ENCODE measurements at regions not wholly inside any gene's neighbourhood (a gene's known extent, or its start where the extent isn't known, plus 50 kb on each side); places are given as distances from the start of the nearest gene placed in this dataset.

GRCh38 chr6:51505434-51505833 lies 582.0 kb downstream of the PKHD1 start:
- Mint-ChIP-seq H3K27ac (no peak overlapping the region), H3K36me3 (ENCODE audit: insufficient read depth) (no peaks in the 10 kb centered on the region), H3K27me3 (no peaks in the 10 kb centered on the region), H3K4me3 (ENCODE audit: low read depth) (no peak overlapping the region), H3K9me3 (ENCODE audit: low read depth) (peaks cover 9% of the 10 kb centered on the region), H3K4me1 (ENCODE audit: low read depth) (no peaks in the 10 kb centered on the region)
- DNase-seq (ENCODE audit: low spot score, unreplicated experiment), result no peak
- TF ChIP-seq, protein P1, sequence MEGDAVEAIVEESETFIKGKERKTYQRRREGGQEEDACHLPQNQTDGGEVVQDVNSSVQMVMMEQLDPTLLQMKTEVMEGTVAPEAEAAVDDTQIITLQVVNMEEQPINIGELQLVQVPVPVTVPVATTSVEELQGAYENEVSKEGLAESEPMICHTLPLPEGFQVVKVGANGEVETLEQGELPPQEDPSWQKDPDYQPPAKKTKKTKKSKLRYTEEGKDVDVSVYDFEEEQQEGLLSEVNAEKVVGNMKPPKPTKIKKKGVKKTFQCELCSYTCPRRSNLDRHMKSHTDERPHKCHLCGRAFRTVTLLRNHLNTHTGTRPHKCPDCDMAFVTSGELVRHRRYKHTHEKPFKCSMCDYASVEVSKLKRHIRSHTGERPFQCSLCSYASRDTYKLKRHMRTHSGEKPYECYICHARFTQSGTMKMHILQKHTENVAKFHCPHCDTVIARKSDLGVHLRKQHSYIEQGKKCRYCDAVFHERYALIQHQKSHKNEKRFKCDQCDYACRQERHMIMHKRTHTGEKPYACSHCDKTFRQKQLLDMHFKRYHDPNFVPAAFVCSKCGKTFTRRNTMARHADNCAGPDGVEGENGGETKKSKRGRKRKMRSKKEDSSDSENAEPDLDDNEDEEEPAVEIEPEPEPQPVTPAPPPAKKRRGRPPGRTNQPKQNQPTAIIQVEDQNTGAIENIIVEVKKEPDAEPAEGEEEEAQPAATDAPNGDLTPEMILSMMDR (IDR thresholded peaks at IDR 0.05; ENCODE audit: unreplicated experiment), result no peak

DNA sequence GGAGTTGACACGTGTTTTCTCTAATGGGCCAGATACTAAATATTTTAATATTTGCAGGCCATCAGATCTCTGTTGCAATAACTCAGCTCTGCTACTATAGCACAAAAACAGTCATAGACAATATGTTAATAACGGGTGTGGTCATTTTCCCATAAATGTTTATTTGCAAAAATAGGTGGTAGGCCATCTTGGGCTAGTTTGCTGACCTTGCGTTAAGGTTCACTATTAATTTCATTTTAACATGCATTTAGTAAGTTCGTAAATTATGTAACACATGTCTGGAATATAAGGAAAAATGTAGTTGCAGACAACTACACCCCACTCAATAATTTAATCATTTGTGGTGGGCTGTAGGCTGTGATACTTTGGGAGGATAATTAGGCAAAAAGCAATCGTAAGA lies 577.8 kb downstream of the PKHD1 start:
- Mint-ChIP-seq H3K4me1 (ENCODE audit: low read depth) (peaks cover 9% of the 10 kb centered on the region), H3K9me3 (ENCODE audit: low read depth) (peaks cover 9% of the 10 kb centered on the region), H3K36me3 (ENCODE audit: insufficient read depth) (no peaks in the 10 kb centered on the region), H3K4me3 (ENCODE audit: low read depth) (no peak overlapping the region), H3K27me3 (peaks cover 2% of the 10 kb centered on the region), H3K27ac (no peak overlapping the region)
- TF ChIP-seq, protein P1 (IDR thresholded peaks at IDR 0.05; ENCODE audit: unreplicated experiment), result no peak
- DNase-seq (ENCODE audit: low spot score, unreplicated experiment), result no peak

GRCh38 chr6:51511081-51511480 lies 576.3 kb downstream of the PKHD1 start:
- TF ChIP-seq, protein P1 (IDR thresholded peaks at IDR 0.05; ENCODE audit: unreplicated experiment), result no peak
- H3K4me1 Mint-ChIP-seq (ENCODE audit: low read depth), result peaks cover 9% of the 10 kb centered on the region
- no peak overlapping the region for H3K4me3 Mint-ChIP-seq (ENCODE audit: low read depth)
- DNase-seq (ENCODE audit: low spot score, unreplicated experiment), result no peak
- no peak overlapping the region for H3K27ac Mint-ChIP-seq
- H3K27me3 Mint-ChIP-seq, result peaks cover 2% of the 10 kb centered on the region
- H3K36me3 Mint-ChIP-seq (ENCODE audit: insufficient read depth), result no peaks in the 10 kb centered on the region
- peaks cover 7% of the 10 kb centered on the region for H3K9me3 Mint-ChIP-seq (ENCODE audit: low read depth)

DNA sequence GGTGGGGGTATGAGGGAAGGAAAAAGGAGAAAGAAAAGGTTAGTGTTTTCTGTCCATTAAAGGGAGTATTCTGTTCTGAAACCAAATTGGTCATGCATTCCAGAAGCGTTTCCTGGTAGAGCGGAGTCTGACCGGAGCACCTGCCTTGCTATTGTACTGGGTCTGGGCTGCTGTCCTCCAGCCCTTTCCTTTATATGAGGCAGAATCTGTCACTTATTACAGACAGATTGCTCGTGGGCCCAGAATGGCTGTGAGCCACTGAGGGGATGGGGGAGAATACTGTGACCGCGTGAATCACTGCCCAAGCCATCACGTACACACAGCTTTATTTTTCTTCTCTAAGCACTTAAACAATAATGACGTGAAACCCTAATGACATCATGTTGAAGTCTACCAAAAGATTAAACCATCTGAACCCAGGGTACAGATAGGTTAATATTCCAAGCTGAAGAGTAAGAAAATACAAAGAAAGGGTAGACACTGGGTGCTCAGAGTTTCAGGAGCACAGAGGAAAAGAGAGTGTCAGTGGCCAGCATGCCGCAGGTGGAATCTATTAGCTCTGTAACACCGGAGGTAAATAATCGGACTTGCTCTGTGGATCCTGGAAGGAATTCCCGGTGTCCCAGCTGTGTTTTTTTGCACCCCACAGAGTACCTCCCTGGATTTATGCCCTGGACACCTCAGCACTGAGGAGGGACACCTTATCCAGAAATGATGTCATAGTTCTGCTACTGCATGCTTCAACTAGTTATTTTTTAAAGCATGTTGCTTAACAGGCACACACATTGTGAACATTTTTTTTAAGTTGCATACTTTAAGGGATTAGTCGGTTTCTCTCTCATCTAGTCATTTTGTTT lies 573.3 kb downstream of the PKHD1 start:
- Mint-ChIP-seq H3K4me1 (ENCODE audit: low read depth) (peaks cover 9% of the 10 kb centered on the region), H3K4me3 (ENCODE audit: low read depth) (no peak overlapping the region), H3K27ac (peak overlapping the region; percentile 43), H3K27me3 (peaks cover 2% of the 10 kb centered on the region), H3K36me3 (ENCODE audit: insufficient read depth) (no peaks in the 10 kb centered on the region), H3K9me3 (ENCODE audit: low read depth) (peaks cover 6% of the 10 kb centered on the region)
- no peak for DNase-seq (ENCODE audit: low spot score, unreplicated experiment)
- TF ChIP-seq, protein P1 (IDR thresholded peaks at IDR 0.05; ENCODE audit: unreplicated experiment), result no peak

- H3K27me3 Mint-ChIP-seq, result peaks cover 5% of the 10 kb centered on the region
- H3K4me3 Mint-ChIP-seq (ENCODE audit: low read depth), result no peak overlapping the region
- H3K4me1 Mint-ChIP-seq (ENCODE audit: low read depth), result peaks cover 9% of the 10 kb centered on the region
- H3K27ac Mint-ChIP-seq, result no peak overlapping the region
- DNase-seq (ENCODE audit: low spot score, unreplicated experiment), result no peak
- TF ChIP-seq, protein P1 (IDR thresholded peaks at IDR 0.05; ENCODE audit: unreplicated experiment), result peak; percentile 26
- peaks cover 6% of the 10 kb centered on the region for H3K9me3 Mint-ChIP-seq (ENCODE audit: low read depth)
- no peaks in the 10 kb centered on the region for H3K36me3 Mint-ChIP-seq (ENCODE audit: insufficient read depth)
Measured at GRCh38 chr6:51514748-51515402, 572.5 kb downstream of the PKHD1 start.
